ENCODE measurements at regions not wholly inside any gene's neighbourhood (a gene's known extent, or its start where the extent isn't known, plus 50 kb on each side); places are given as distances from the start of the nearest gene placed in this dataset.

GRCh38 chr6:56833873-56834272 lies 121.0 kb upstream of the BEND6 start:
- Histone ChIP-seq H3K4me1 (ENCODE audit: insufficient read depth, low read length) (peaks cover 7% of the 10 kb centered on the region; the same call in 1 of the 2 replicates), H2AK5ac (ENCODE audit: insufficient read length, low read length) (no peak overlapping the region), H3K4ac (ENCODE audit: low read depth, low read length) (no peak overlapping the region), H2BK5ac (ENCODE audit: insufficient read length, low read length) (no peak overlapping the region), H3K79me2 (ENCODE audit: insufficient read depth, low read length) (peaks cover 33% of the 10 kb centered on the region; the same call in 1 of the 2 replicates), H2BK15ac (ENCODE audit: low read depth, low read length) (no peak overlapping the region), H4K91ac (ENCODE audit: insufficient read length, low read depth, low read length) (no peak overlapping the region), H3K23me2 (ENCODE audit: insufficient read length, low read depth, low read length, poor library complexity, severe bottlenecking) (no peaks in the 10 kb centered on the region), H4K5ac (ENCODE audit: insufficient read length, low read depth, low read length) (no peak overlapping the region), H3K79me1 (ENCODE audit: insufficient read depth, low read depth, low read length, poor library complexity, severe bottlenecking) (peaks cover 8% of the 10 kb centered on the region), H3K27ac (ENCODE audit: insufficient read length, low read depth, low read length) (no peak overlapping the region), H3T11ph (ENCODE audit: low read length) (no peak overlapping the region), H3K4me2 (ENCODE audit: insufficient read depth, insufficient read length, low read length) (no peak overlapping the region), H2AFZ (ENCODE audit: low read length) (no peak overlapping the region), H3K27me3 (ENCODE audit: insufficient read depth, low read length) (no peaks in the 10 kb centered on the region), H4K20me1 (ENCODE audit: control insufficient read depth, insufficient read depth, insufficient read length) (no peaks in the 10 kb centered on the region), H3K56ac (ENCODE audit: insufficient read length, low read depth, low read length) (no peak overlapping the region), H3K18ac (ENCODE audit: insufficient read length, low read depth, low read length) (no peak overlapping the region), H2BK20ac (ENCODE audit: low read depth, low read length, poor library complexity, severe bottlenecking) (no peak overlapping the region), H2BK12ac (ENCODE audit: insufficient read length, low read depth, low read length) (no peak overlapping the region), H3K9ac (ENCODE audit: extremely low read depth, insufficient read length, low read length) (no peak overlapping the region), H2BK120ac (ENCODE audit: low read depth, low read length, poor library complexity, severe bottlenecking) (no peak overlapping the region), H3K23ac (ENCODE audit: insufficient read length, low read depth, low read length) (no peak overlapping the region), H3K14ac (ENCODE audit: insufficient read depth, low read length) (no peak overlapping the region), H4K8ac (replicated peaks; ENCODE audit: insufficient read length, low read depth, low read length) (no peak overlapping the region), H3K9me3 (ENCODE audit: control insufficient read depth, low read depth, low read length) (no peaks in the 10 kb centered on the region)
- TF ChIP-seq, protein P1, sequence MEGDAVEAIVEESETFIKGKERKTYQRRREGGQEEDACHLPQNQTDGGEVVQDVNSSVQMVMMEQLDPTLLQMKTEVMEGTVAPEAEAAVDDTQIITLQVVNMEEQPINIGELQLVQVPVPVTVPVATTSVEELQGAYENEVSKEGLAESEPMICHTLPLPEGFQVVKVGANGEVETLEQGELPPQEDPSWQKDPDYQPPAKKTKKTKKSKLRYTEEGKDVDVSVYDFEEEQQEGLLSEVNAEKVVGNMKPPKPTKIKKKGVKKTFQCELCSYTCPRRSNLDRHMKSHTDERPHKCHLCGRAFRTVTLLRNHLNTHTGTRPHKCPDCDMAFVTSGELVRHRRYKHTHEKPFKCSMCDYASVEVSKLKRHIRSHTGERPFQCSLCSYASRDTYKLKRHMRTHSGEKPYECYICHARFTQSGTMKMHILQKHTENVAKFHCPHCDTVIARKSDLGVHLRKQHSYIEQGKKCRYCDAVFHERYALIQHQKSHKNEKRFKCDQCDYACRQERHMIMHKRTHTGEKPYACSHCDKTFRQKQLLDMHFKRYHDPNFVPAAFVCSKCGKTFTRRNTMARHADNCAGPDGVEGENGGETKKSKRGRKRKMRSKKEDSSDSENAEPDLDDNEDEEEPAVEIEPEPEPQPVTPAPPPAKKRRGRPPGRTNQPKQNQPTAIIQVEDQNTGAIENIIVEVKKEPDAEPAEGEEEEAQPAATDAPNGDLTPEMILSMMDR (conservative IDR thresholded peaks at IDR 0.05), result no peak
- no CpG with 5 or more reads among the region's 1 CpG for WGBS (ENCODE audit: extremely low coverage, insufficient read length, low lambda C conversion rate)
- no peak for DNase-seq
- peaks cover 36 to 39% of the 10 kb centered on the region in 2 experiments for H3K4me1 Mint-ChIP-seq
- H3K4me3 Mint-ChIP-seq, result no peak overlapping the region
- no peak overlapping the region; a peak in 1 of 7 replicates for H3K27ac Mint-ChIP-seq
- peaks cover 0 to 5% of the 10 kb centered on the region in 2 experiments; a peak in 3 of 5 replicates for H3K9me3 Mint-ChIP-seq
- H3K36me3 Mint-ChIP-seq (ENCODE audit: insufficient read depth in 1 of 3, low read depth in 3 of 3), result peaks cover 6 to 13% (median 8%) of the 10 kb centered on the region in 3 experiments; a peak in 6 of 7 replicates
- H3K27me3 Mint-ChIP-seq (ENCODE audit: low read depth), result no peaks in the 10 kb centered on the region
